HG03108 (cell line): ENCODE measurements at regions not wholly inside any gene's neighbourhood (a gene's known extent, or its start where the extent isn't known, plus 50 kb on each side); places are given as distances from the start of the nearest gene placed in this dataset.

ENCODE experiments used
- ATAC-seq: cut with Tn5 transposase; IDR thresholded peaks from one replicate; pipeline ENCODE4 v1.9.1; 2021; ENCODE audit warnings: moderate library complexity; ENCODE audit not compliant: unreplicated experiment

GRCh38 chr3:182052332-182052731 is 340.6 kb downstream of the SOX2 start:
- no peak for ATAC-seq

GRCh38 chr3:182052757-182053156 is 341.0 kb downstream of the SOX2 start:
- no peak for ATAC-seq

- no peak for ATAC-seq
Measured at GRCh38 chr3:182058488-182058887, 346.8 kb downstream of the SOX2 start.

- ATAC-seq, result no peak
Measured at GRCh38 chr3:182063742-182064141, 352.0 kb downstream of the SOX2 start.

- no peak for ATAC-seq
Measured at GRCh38 chr3:182067423-182067822, 355.7 kb downstream of the SOX2 start.

GRCh38 chr3:182078316-182078715 is 366.6 kb downstream of the SOX2 start:
- ATAC-seq, result no peak

GRCh38 chr3:182078929-182079328 is 367.2 kb downstream of the SOX2 start:
- no peak for ATAC-seq

- no peak for ATAC-seq
Measured at GRCh38 chr3:182081096-182081495, 369.4 kb downstream of the SOX2 start.

- no peak for ATAC-seq
Measured at GRCh38 chr3:182083112-182083511, 371.4 kb downstream of the SOX2 start.

- ATAC-seq, result no peak
Measured at GRCh38 chr3:182092662-182093262, 381.0 kb downstream of the SOX2 start.

- ATAC-seq, result no peak
Measured at GRCh38 chr3:182094321-182094720, 382.6 kb downstream of the SOX2 start.

- ATAC-seq, result no peak
Measured at GRCh38 chr3:182104881-182105280, 393.2 kb downstream of the SOX2 start.

- ATAC-seq, result no peak
Measured at GRCh38 chr3:182105875-182106274, 394.1 kb downstream of the SOX2 start.

GRCh38 chr3:182108371-182108770 is 396.6 kb downstream of the SOX2 start:
- no peak for ATAC-seq

- ATAC-seq, result no peak
Measured at GRCh38 chr3:182111967-182112366, 400.2 kb downstream of the SOX2 start.

GRCh38 chr3:182115328-182116015 is 403.7 kb downstream of the SOX2 start:
- no peak for ATAC-seq

GRCh38 chr3:182116386-182116785 is 404.7 kb downstream of the SOX2 start:
- no peak for ATAC-seq

GRCh38 chr3:182117131-182117530 is 405.4 kb downstream of the SOX2 start:
- ATAC-seq, result no peak

- ATAC-seq, result no peak
Measured at GRCh38 chr3:182117583-182117982, 405.9 kb downstream of the SOX2 start.

- no peak for ATAC-seq
Measured at GRCh38 chr3:182118066-182118465, 406.3 kb downstream of the SOX2 start.

- no peak for ATAC-seq
Measured at GRCh38 chr3:182121401-182121800, 409.7 kb downstream of the SOX2 start.

- ATAC-seq, result no peak
Measured at GRCh38 chr3:182122779-182123178, 411.1 kb downstream of the SOX2 start.

GRCh38 chr3:182124187-182124586 is 412.5 kb downstream of the SOX2 start:
- no peak for ATAC-seq
